GM12874 (cell line): ENCODE measurements at regions not wholly inside any gene's neighbourhood (a gene's known extent, or its start where the extent isn't known, plus 50 kb on each side); places are given as distances from the start of the nearest gene placed in this dataset.

Experiments used
- CTCF ChIP-seq: IDR thresholded peaks from 2 replicates; pipeline ENCODE4 v1.5.1; 2011; ENCODE audit warnings: low read depth, mild to moderate bottlenecking, control low read depth, low read length, moderate library complexity; ENCODE audit not compliant: insufficient read depth

- no peak for TF ChIP-seq CTCF
These were observed 1151.3 kb upstream of the CADM2 start for GRCh38 chr3:83807511-83807910.

DNA sequence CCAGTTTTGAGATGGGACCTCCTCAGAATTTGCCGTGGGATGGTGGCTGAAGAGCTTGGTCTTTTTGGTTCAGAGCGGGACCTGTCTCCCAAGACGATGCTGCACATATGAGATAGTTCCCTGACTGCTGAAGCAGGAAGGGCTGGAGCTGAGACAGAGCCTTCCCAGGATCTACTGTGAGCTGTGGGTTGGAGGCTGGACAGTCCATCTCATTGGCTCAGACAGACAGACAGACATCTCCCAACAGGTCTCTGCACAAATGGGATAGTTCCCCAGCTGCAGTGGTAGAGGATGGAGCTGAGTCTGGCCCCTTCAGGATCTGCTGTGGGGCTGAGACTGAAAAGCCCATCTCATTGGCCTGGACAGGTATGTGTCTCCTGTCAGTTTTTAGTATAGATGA is 1145.6 kb upstream of the CADM2 start:
- no peak for TF ChIP-seq CTCF

GRCh38 chr3:83816653-83817052 is 1142.1 kb upstream of the CADM2 start:
- no peak for TF ChIP-seq CTCF

DNA sequence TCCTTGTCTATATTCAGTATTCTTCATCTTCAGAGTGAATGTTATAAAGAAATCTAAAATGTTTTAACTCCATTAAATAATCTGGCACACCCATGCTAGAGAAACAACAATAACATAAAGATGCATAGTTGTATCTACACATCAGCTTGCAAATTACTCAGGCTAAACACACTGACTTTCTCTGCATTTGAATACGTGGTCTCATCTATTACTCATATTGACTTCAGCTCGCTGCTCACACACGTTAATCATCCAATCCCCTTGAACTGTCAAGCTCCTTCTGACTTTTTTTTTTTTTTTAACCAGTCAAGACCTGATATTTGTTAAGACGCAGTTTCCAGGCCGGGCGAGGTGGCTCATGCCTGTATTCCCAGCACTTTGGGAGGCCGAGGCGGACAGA is 1137.3 kb upstream of the CADM2 start:
- TF ChIP-seq CTCF: no peak

- TF ChIP-seq CTCF: no peak
These were observed 1135.7 kb upstream of the CADM2 start for GRCh38 chr3:83823095-83823494.

- no peak for TF ChIP-seq CTCF
These were observed 1123.7 kb upstream of the CADM2 start for GRCh38 chr3:83835040-83835439.

DNA sequence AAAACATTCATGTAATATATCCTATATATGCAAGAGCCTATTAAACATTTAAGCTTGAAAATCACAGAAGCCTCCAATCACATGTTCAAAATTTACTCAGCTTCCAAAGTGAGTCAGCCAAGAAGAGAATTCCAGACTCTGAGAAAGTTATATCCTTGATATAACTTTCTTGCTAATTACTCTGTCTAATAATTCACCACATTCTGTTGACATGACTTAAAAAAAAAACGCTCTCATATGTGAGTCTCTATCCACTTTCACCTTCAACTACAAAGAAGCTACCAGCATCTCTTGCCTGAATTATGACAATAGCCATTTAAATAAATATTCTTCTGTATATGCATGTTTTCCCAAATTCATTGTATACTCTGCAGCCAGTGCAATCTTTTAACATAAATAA is 1116.3 kb upstream of the CADM2 start:
- no peak for TF ChIP-seq CTCF

DNA sequence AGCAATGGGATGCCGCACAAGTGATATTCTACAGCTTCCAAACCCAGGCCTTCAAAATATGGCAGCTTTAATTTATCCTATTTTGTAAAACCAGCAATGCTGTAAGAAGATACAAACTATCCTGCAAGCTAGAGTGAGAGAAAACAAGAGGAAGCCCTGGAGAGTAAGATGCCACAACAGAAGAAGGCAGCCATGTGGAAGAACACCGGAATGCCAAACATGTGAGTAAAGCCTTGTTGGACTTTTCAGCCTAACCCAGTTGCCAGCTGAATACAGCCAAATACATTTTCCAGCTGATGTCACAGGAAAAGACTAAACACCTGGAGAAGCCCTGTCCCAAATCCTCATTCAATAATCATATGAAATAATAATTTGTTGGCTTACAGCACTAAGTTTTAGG is 1115.1 kb upstream of the CADM2 start:
- TF ChIP-seq CTCF: no peak
